ENCODE measurements at regions not wholly inside any gene's neighbourhood (a gene's known extent, or its start where the extent isn't known, plus 50 kb on each side); places are given as distances from the start of the nearest gene placed in this dataset.

- no peak for TF ChIP-seq CTCF (IDR thresholded peaks at IDR 0.05; ENCODE audit: low read depth, low read length)
- TF ChIP-seq POLR2A (IDR thresholded peaks at IDR 0.05; ENCODE audit: extremely low read depth, insufficient read length), result no peak
- no peak for TF ChIP-seq MAX (IDR thresholded peaks at IDR 0.05; ENCODE audit: low read depth, low read length)
These were observed 76.6 kb upstream of the TEX51 start for GRCh38 chr2:126822115-126822514.
